ENCODE measurements at regions not wholly inside any gene's neighbourhood (a gene's known extent, or its start where the extent isn't known, plus 50 kb on each side); places are given as distances from the start of the nearest gene placed in this dataset.
A peak's percentile ranks its signal among the peaks of the same experiment; 100 is the strongest.

- TF ChIP-seq CTCF (IDR thresholded peaks at IDR 0.05) (peak; percentile 48 to 85 (median 77)), POLR2A (IDR thresholded peaks at IDR 0.05) (no peak)
These were observed 245.1 kb downstream of the FOXA2 start for GRCh38 chr20:22339091-22339881.
